Activated naive CD8-positive, alpha-beta T cell treated with anti-CD3 and anti-CD28 coated beads for 36 hours (primary cell): ENCODE measurements at regions not wholly inside any gene's neighbourhood (a gene's known extent, or its start where the extent isn't known, plus 50 kb on each side); places are given as distances from the start of the nearest gene placed in this dataset.

ENCODE experiments used
- DNase-seq: peaks from one replicate; pipeline ENCODE4 v3.0.0; 2021
- H3K27ac Mint-ChIP-seq: one replicate; pipeline ENCODE4 v1.8.0; 2022; ENCODE audit warnings: mild to moderate bottlenecking, moderate library complexity, mixed read lengths
- H3K27me3 Mint-ChIP-seq: one replicate; pipeline ENCODE4 v1.8.0; 2022; ENCODE audit warnings: mild to moderate bottlenecking, mixed read lengths
- H3K36me3 Mint-ChIP-seq: one replicate; pipeline ENCODE4 v1.8.0; 2021; ENCODE audit warnings: mild to moderate bottlenecking, mixed read lengths
- H3K4me1 Mint-ChIP-seq: one replicate; pipeline ENCODE4 v1.8.0; 2021; ENCODE audit warnings: mixed read lengths
- H3K4me3 Mint-ChIP-seq: one replicate; pipeline ENCODE4 v1.8.0; 2022; ENCODE audit warnings: mild to moderate bottlenecking, moderate library complexity, mixed read lengths
- H3K9me3 Mint-ChIP-seq: one replicate; pipeline ENCODE4 v1.8.0; 2022; ENCODE audit warnings: mixed read lengths

GRCh38 chr18:76179257-76179656 is 315.8 kb downstream of the ZNF516 start:
- Mint-ChIP-seq H3K27me3 (no peaks in the 10 kb centered on the region), H3K4me1 (no peaks in the 10 kb centered on the region), H3K27ac (no peak overlapping the region)

GRCh38 chr18:76177160-76177559 is 317.9 kb downstream of the ZNF516 start:
- Mint-ChIP-seq H3K27me3 (no peaks in the 10 kb centered on the region), H3K27ac (no peak overlapping the region), H3K4me3 (no peak overlapping the region), H3K4me1 (no peaks in the 10 kb centered on the region), H3K9me3 (no peaks in the 10 kb centered on the region), H3K36me3 (no peaks in the 10 kb centered on the region)
- no peak for DNase-seq

More at GRCh38 chr18:76179257-76179656, 315.8 kb downstream of the ZNF516 start:
- H3K9me3 Mint-ChIP-seq, result no peaks in the 10 kb centered on the region
- H3K4me3 Mint-ChIP-seq, result no peak overlapping the region
- H3K36me3 Mint-ChIP-seq, result no peaks in the 10 kb centered on the region
- no peak for DNase-seq

GRCh38 chr18:76174451-76174850 is 320.6 kb downstream of the ZNF516 start:
- DNase-seq, result no peak
- Mint-ChIP-seq H3K4me1 (no peaks in the 10 kb centered on the region), H3K9me3 (no peaks in the 10 kb centered on the region), H3K4me3 (no peak overlapping the region), H3K27me3 (no peaks in the 10 kb centered on the region), H3K27ac (no peak overlapping the region), H3K36me3 (no peaks in the 10 kb centered on the region)

- no peak overlapping the region for H3K27ac Mint-ChIP-seq
- H3K4me1 Mint-ChIP-seq, result no peaks in the 10 kb centered on the region
- H3K4me3 Mint-ChIP-seq, result no peak overlapping the region
- H3K9me3 Mint-ChIP-seq, result no peaks in the 10 kb centered on the region
- H3K36me3 Mint-ChIP-seq, result no peaks in the 10 kb centered on the region
- DNase-seq, result no peak
- H3K27me3 Mint-ChIP-seq, result no peaks in the 10 kb centered on the region
Observed at GRCh38 chr18:76169733-76170132, 325.3 kb downstream of the ZNF516 start.

- Mint-ChIP-seq H3K36me3 (no peaks in the 10 kb centered on the region), H3K4me3 (no peak overlapping the region), H3K9me3 (no peaks in the 10 kb centered on the region), H3K27ac (no peak overlapping the region), H3K4me1 (no peaks in the 10 kb centered on the region), H3K27me3 (no peaks in the 10 kb centered on the region)
- no peak for DNase-seq
Observed at GRCh38 chr18:76167845-76168621, 327.0 kb downstream of the ZNF516 start.

- no peaks in the 10 kb centered on the region for H3K4me1 Mint-ChIP-seq
- H3K9me3 Mint-ChIP-seq, result no peaks in the 10 kb centered on the region
- H3K27me3 Mint-ChIP-seq, result no peaks in the 10 kb centered on the region
- no peak overlapping the region for H3K4me3 Mint-ChIP-seq
- no peaks in the 10 kb centered on the region for H3K36me3 Mint-ChIP-seq
- H3K27ac Mint-ChIP-seq, result no peak overlapping the region
- no peak for DNase-seq
Observed at GRCh38 chr18:76167410-76167809, 327.6 kb downstream of the ZNF516 start.

- H3K27me3 Mint-ChIP-seq, result no peaks in the 10 kb centered on the region
- H3K27ac Mint-ChIP-seq, result no peak overlapping the region
Observed at GRCh38 chr18:76162886-76163285, 332.2 kb downstream of the ZNF516 start.

GRCh38 chr18:76161983-76162382 is 333.1 kb downstream of the ZNF516 start:
- Mint-ChIP-seq H3K4me1 (no peaks in the 10 kb centered on the region), H3K27me3 (no peaks in the 10 kb centered on the region), H3K27ac (no peak overlapping the region), H3K9me3 (no peaks in the 10 kb centered on the region), H3K4me3 (no peak overlapping the region), H3K36me3 (no peaks in the 10 kb centered on the region)
- DNase-seq, result no peak

More at GRCh38 chr18:76162886-76163285, 332.2 kb downstream of the ZNF516 start:
- no peak for DNase-seq
- Mint-ChIP-seq H3K9me3 (no peaks in the 10 kb centered on the region), H3K36me3 (no peaks in the 10 kb centered on the region), H3K4me1 (no peaks in the 10 kb centered on the region), H3K4me3 (no peak overlapping the region)

- Mint-ChIP-seq H3K27ac (no peak overlapping the region), H3K9me3 (no peaks in the 10 kb centered on the region), H3K27me3 (peaks cover 8% of the 10 kb centered on the region), H3K36me3 (no peaks in the 10 kb centered on the region), H3K4me1 (no peaks in the 10 kb centered on the region), H3K4me3 (no peak overlapping the region)
- DNase-seq, result no peak
Observed at GRCh38 chr18:76153691-76154090, 341.4 kb downstream of the ZNF516 start.

GRCh38 chr18:76149734-76150133 is 345.3 kb downstream of the ZNF516 start:
- Mint-ChIP-seq H3K4me3 (no peak overlapping the region), H3K27ac (no peak overlapping the region), H3K4me1 (no peaks in the 10 kb centered on the region), H3K36me3 (no peaks in the 10 kb centered on the region), H3K9me3 (no peaks in the 10 kb centered on the region), H3K27me3 (peaks cover 8% of the 10 kb centered on the region)
- no peak for DNase-seq

- Mint-ChIP-seq H3K36me3 (no peaks in the 10 kb centered on the region), H3K9me3 (no peaks in the 10 kb centered on the region), H3K4me1 (no peaks in the 10 kb centered on the region), H3K27ac (no peak overlapping the region), H3K4me3 (no peak overlapping the region), H3K27me3 (peaks cover 8% of the 10 kb centered on the region)
- no peak for DNase-seq
Observed at GRCh38 chr18:76149284-76149683, 345.8 kb downstream of the ZNF516 start.

GRCh38 chr18:76145521-76146376 is 349.3 kb downstream of the ZNF516 start:
- Mint-ChIP-seq H3K4me1 (no peaks in the 10 kb centered on the region), H3K4me3 (no peak overlapping the region), H3K36me3 (no peaks in the 10 kb centered on the region), H3K27ac (no peak overlapping the region), H3K9me3 (no peaks in the 10 kb centered on the region), H3K27me3 (peaks cover 3% of the 10 kb centered on the region)
- no peak for DNase-seq

GRCh38 chr18:76144844-76145243 is 350.2 kb downstream of the ZNF516 start:
- Mint-ChIP-seq H3K4me1 (no peaks in the 10 kb centered on the region), H3K9me3 (no peaks in the 10 kb centered on the region), H3K36me3 (no peaks in the 10 kb centered on the region), H3K27ac (no peak overlapping the region), H3K27me3 (peaks cover 3% of the 10 kb centered on the region), H3K4me3 (no peak overlapping the region)
- no peak for DNase-seq

- Mint-ChIP-seq H3K4me1 (no peaks in the 10 kb centered on the region), H3K4me3 (no peak overlapping the region), H3K27ac (no peak overlapping the region), H3K36me3 (no peaks in the 10 kb centered on the region), H3K27me3 (peaks cover 4% of the 10 kb centered on the region), H3K9me3 (no peaks in the 10 kb centered on the region)
- DNase-seq, result no peak
Observed at GRCh38 chr18:76142611-76143010, 352.4 kb downstream of the ZNF516 start.

- H3K9me3 Mint-ChIP-seq, result no peaks in the 10 kb centered on the region
- no peak for DNase-seq
- no peaks in the 10 kb centered on the region for H3K4me1 Mint-ChIP-seq
- peaks cover 9% of the 10 kb centered on the region for H3K27me3 Mint-ChIP-seq
- H3K4me3 Mint-ChIP-seq, result no peak overlapping the region
- H3K27ac Mint-ChIP-seq, result no peak overlapping the region
- no peaks in the 10 kb centered on the region for H3K36me3 Mint-ChIP-seq
Observed at GRCh38 chr18:76139844-76140243, 355.2 kb downstream of the ZNF516 start.
